Skeletal muscle tissue (tissue), 3 donors: ENCODE measurements at regions not wholly inside any gene's neighbourhood (a gene's known extent, or its start where the extent isn't known, plus 50 kb on each side); places are given as distances from the start of the nearest gene placed in this dataset.
"Not testable (repeated sequence)": the region's sequence is repeated elsewhere in the genome, so short reads cannot be mapped to it uniquely, and the experiment has no call there.

ENCODE experiments used
- H3K27ac ChIP-seq: one replicate; pipeline ENCODE4 v1.7.0; 2013; ENCODE audit warnings: mild to moderate bottlenecking, low read depth, low read length, inconsistent platforms
- H3K27me3 ChIP-seq, 3 donors: one replicate each; pipeline ENCODE4 v1.7.0; 2013; ENCODE audit warnings: low read length in 3 of 3; ENCODE audit not compliant: control insufficient read depth in 3 of 3, insufficient read depth in 3 of 3
- H3K36me3 ChIP-seq, 3 donors: one replicate each; pipeline ENCODE4 v1.7.0; 2013; ENCODE audit warnings: low read length in 3 of 3; ENCODE audit not compliant: control insufficient read depth in 3 of 3, insufficient read depth in 3 of 3
- H3K4me1 ChIP-seq, 3 donors: one replicate each; pipeline ENCODE4 v1.7.0; 2013; ENCODE audit warnings: low read length in 3 of 3, mild to moderate bottlenecking in 3 of 3; ENCODE audit not compliant: control insufficient read depth in 3 of 3, insufficient read depth in 3 of 3
- H3K4me3 ChIP-seq, 3 donors: one replicate each; pipeline ENCODE4 v1.7.0; 2013; ENCODE audit warnings: low read length in 3 of 3
- H3K9ac ChIP-seq, 3 donors: one replicate each; pipeline ENCODE4 v1.7.0; 2013; ENCODE audit warnings: low read length in 3 of 3, mild to moderate bottlenecking in 3 of 3, moderate library complexity in 2 of 3, low read depth in 1 of 3
- H3K9me3 ChIP-seq, 3 donors: one replicate each; pipeline ENCODE4 v1.7.0; 2013; ENCODE audit warnings: low read length in 3 of 3; ENCODE audit not compliant: control insufficient read depth in 3 of 3
- donor health status: Osteomylitis.

DNA sequence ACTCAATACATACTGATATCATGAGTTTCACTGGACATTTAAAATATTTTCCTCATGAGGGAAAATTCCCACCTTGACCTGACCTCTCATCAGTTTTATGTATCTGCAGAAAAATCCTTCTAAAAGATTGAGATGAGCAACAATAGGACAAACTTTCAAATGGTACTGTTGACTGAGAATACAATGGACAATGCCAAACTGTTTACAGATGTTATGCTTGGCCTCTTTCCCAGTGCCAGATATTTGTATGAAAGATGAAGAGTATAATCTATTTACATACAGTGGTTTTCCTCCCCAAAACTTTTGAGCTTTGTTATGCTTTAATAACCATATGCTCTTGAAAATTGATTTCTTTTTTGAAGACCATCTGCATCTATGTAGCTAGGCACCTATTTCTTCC lies 245.1 kb upstream of the RSPO3 start:
- Histone ChIP-seq H3K36me3 (no peaks in the 10 kb centered on the region), H3K9ac (no peak overlapping the region), H3K4me3 (no peak overlapping the region), H3K27ac (no peak overlapping the region), H3K4me1 (no peaks in the 10 kb centered on the region), H3K27me3 (no peaks in the 10 kb centered on the region), H3K9me3 (no peaks in the 10 kb centered on the region)

DNA sequence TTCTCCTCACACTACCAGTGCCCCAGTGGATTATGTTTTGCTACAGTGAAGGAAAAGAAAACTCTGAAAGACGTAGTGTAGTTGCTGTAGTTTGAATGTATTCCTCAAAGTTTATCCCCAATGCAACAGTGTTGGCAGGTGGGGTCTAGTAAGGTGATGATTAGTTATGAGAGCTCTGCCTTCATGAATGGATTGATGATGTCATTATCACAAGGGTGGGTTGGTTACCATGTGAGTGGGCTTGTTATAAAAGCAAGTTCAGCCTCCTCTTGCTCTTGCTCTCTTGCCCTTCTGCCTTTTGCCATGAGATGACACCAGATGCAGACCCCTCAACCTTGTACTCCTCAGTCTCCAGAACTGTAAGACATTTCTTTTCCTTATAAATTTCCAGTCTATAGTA lies 244.7 kb upstream of the RSPO3 start:
- no peaks in the 10 kb centered on the region for H3K9me3 ChIP-seq
- no peak overlapping the region for H3K4me3 ChIP-seq
- no peaks in the 10 kb centered on the region for H3K36me3 ChIP-seq
- H3K27ac ChIP-seq, result no peak overlapping the region
- no peaks in the 10 kb centered on the region for H3K27me3 ChIP-seq
- H3K9ac ChIP-seq, result no peak overlapping the region
- H3K4me1 ChIP-seq, result no peaks in the 10 kb centered on the region

DNA sequence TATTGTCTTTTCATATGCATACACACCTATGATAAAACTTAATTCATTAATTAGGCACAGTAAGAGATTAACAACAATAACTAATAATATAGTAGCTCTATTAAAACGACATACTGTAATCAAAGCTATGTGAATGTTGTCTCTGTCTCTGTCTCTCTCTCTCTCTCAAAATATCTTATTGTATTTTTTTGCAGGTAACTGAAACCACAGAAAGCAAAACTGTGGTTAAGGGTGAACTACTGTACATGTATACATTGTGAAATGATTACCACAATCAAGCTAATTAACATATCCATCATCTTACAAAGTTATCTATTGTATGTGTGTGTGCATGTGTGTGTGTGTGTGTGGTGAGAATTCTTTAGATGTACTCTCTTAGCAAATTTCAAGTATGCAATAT lies 242.0 kb upstream of the RSPO3 start:
- Histone ChIP-seq H3K4me3 (no peak overlapping the region), H3K27ac (no peak overlapping the region), H3K9ac (no peak overlapping the region), H3K36me3 (no peaks in the 10 kb centered on the region), H3K27me3 (no peaks in the 10 kb centered on the region), H3K9me3 (no peaks in the 10 kb centered on the region), H3K4me1 (no peaks in the 10 kb centered on the region)

DNA sequence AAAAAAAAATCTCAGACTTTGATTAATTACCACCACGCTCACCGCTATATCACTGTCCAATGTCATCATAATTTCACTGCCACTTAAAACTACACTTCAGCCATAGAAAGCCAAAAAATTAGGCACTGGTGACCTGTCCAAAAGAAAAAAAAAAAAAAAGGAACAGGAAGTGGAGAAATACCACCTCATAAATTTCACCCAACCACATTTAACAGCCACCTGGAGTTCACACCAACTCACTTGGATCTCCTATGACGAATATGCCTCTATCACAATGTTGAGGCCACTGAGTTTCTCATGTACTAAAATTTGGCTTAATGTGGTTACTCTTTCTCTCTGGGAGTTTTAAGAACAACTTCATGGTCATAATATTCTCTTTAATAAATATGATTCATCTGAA lies 237.5 kb upstream of the RSPO3 start:
- Histone ChIP-seq H3K4me3 (no peak overlapping the region), H3K27me3 (no peaks in the 10 kb centered on the region), H3K9ac (no peak overlapping the region), H3K36me3 (no peaks in the 10 kb centered on the region), H3K27ac (no peak overlapping the region), H3K9me3 (no peaks in the 10 kb centered on the region), H3K4me1 (no peaks in the 10 kb centered on the region)

DNA sequence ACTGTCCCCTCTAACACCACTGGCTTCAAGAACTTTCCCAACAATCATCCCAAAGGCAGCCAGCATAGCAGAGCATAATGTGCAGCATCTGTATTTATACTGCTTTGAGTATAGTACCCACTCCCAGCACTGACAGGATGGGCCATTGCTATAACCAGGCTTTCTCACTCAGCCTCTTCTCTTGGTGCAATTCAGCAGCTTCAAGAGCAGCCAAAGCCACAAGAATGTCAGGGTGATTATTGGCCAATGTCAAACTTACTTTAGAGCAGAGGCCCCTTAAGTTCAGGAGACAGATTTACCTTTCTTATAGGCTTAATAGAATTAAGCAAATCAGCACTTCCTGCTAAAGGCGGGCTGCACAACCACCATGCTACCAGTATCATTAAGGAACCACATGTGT lies 232.4 kb upstream of the RSPO3 start:
- no peak overlapping the region for H3K27ac ChIP-seq
- no peaks in the 10 kb centered on the region for H3K9me3 ChIP-seq
- H3K9ac ChIP-seq, result no peak overlapping the region
- H3K27me3 ChIP-seq, result no peaks in the 10 kb centered on the region
- H3K36me3 ChIP-seq, result no peaks in the 10 kb centered on the region
- no peaks in the 10 kb centered on the region for H3K4me1 ChIP-seq
- no peak overlapping the region for H3K4me3 ChIP-seq

DNA sequence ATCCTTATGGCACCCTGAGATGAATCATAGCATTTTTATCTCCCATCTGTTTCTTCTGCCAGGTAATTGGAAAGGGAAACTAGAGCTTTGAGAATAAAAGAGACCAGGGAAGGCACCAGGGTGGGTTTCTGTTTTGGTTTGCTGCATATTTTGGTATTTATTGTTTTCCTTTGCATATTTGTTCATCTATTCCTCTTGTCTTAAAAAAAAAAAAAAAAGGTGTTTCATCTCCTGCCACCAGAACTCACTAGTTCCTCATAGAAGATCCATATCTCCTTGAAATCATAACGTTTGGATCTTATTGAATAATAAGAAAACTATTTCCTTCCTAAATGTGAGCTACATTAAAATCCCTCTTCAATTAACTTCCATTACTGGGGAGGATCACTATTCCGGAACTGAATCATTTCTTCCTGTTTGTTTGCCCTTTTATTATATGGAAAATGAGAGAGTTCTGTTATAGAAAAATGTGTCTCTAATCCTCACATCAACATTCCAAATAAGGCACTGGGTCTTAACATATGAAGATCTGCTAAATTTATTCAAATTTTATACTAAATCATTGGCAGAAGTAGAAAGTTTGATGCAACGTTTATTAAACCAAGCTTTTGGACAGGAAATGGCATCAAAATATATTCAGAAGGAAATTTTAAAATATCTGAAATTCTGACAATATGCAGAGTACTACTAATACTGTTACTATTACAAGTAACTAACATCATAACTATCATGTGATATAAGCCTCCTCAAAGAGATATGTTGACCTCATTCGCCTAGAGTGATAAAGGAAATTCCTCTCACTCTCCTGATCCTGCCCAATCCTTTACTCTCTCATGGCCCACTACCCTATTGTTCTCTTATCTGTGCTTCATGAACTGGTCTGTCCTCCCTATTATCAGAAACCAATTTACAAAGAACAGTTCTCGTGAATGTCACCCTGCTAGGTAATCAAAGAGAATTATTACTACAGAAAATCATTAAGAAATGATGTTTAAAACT lies 229.4 kb upstream of the RSPO3 start:
- Histone ChIP-seq H3K9me3 (no peaks in the 10 kb centered on the region), H3K9ac (no peak overlapping the region), H3K36me3 (no peaks in the 10 kb centered on the region), H3K4me1 (no peaks in the 10 kb centered on the region), H3K4me3 (no peak overlapping the region), H3K27me3 (no peaks in the 10 kb centered on the region), H3K27ac (no peak overlapping the region)

DNA sequence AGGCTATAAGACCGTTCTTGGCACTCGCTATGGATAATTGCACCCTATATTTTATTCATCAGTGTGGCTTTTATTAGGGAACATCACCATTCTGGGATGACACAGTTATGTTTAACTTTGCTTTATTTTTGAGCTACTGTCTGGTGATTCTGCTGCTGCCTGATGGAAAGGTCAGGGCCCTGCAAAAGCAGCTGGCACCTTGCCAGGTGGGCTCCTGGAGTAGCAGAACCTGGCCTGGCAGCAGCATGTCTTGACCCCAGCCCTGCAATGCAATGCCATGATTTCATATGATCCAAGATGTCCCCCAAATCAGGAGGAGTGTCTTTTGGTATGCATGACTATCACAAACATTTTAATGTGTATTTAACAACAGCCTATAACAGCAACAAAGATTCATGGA lies 228.4 kb upstream of the RSPO3 start:
- H3K4me3 ChIP-seq, result no peak overlapping the region
- H3K9ac ChIP-seq, result no peak overlapping the region
- H3K27me3 ChIP-seq, result no peaks in the 10 kb centered on the region
- H3K36me3 ChIP-seq, result no peaks in the 10 kb centered on the region
- H3K9me3 ChIP-seq, result no peaks in the 10 kb centered on the region
- no peaks in the 10 kb centered on the region for H3K4me1 ChIP-seq
- no peak overlapping the region for H3K27ac ChIP-seq

DNA sequence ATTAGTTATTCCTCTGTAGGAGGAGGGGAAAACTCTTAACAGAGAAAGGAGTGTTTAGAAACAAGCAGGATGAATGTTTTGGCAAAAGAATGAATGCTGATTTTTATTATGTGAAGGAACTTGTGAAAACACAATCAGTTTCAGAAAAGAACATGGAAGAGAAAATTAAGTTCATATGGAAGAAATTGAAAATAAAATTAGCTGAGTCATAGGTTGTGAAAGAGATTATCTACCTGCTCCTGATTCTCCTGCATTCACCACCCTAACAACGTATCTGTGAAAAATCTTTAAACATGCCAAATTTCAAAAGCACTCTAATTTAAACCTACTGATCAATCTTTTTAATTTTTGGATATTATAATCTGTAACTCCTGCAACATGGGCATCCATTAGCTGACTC lies 227.3 kb upstream of the RSPO3 start:
- Histone ChIP-seq H3K9me3 (no peaks in the 10 kb centered on the region), H3K27me3 (no peaks in the 10 kb centered on the region), H3K4me1 (no peaks in the 10 kb centered on the region), H3K36me3 (no peaks in the 10 kb centered on the region), H3K9ac (no peak overlapping the region), H3K27ac (no peak overlapping the region), H3K4me3 (no peak overlapping the region)

DNA sequence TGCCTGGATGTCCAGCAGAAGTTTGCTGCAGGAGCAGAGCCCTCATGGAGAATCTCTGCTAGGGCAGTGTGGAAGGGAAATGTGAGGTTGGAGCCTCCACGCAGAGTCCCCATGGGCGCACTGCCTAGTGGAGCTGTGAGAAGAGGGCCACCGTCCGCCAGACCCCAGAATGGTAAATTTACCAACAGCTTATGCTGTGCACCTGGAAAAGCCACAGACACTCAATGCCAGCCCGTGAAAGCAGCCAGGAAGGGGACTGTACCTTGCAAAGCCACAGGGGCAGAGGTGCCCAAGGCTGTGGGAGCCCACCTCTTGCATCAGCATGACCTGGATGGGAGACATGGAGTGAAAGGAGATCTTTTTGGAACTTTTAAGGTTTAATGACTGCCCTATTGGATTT lies 225.6 kb upstream of the RSPO3 start:
- not testable (repeated sequence) for H3K9ac ChIP-seq, H3K27ac ChIP-seq, H3K36me3 ChIP-seq, H3K4me3 ChIP-seq, H3K9me3 ChIP-seq, H3K27me3 ChIP-seq, H3K4me1 ChIP-seq

DNA sequence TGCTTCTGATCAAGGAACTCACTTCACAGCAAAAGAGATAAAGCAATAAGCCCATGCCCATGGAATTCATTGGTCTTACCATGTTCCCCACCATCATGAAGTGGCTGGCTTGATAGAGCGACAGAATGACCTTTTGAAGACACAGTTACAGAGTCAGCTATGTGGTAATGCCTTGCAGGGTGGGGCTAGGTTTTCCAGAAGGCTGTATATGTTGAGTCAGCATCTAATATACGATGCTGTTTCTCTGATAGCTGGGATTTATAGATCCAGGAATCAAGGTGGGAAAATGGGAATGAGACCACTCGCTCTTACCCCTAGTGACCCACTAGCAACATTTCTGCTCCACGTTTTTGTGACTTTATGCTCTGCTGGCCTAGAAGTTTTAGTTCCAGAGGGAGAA lies 220.7 kb upstream of the RSPO3 start:
- Histone ChIP-seq H3K9ac (no peak overlapping the region), H3K4me1 (no peaks in the 10 kb centered on the region), H3K27ac (no peak overlapping the region), H3K36me3 (no peaks in the 10 kb centered on the region), H3K4me3 (no peak overlapping the region), H3K9me3 (no peaks in the 10 kb centered on the region), H3K27me3 (no peaks in the 10 kb centered on the region)
